Parathyroid adenoma (tissue), 2 donors: ENCODE measurements at regions not wholly inside any gene's neighbourhood (a gene's known extent, or its start where the extent isn't known, plus 50 kb on each side); places are given as distances from the start of the nearest gene placed in this dataset.

Source experiments
- H2AFZ ChIP-seq: fragments of 300-600 bp; sonication (generic); one replicate; pipeline ENCODE4 v1.7.0; 2017; ENCODE audit warnings: antibody characterized with exemption, mild to moderate bottlenecking
- H3K27ac ChIP-seq: fragments of 300-600 bp; sonication (generic); one replicate; pipeline ENCODE4 v1.7.0; 2017
- H3K27me3 ChIP-seq: fragments of 300-600 bp; sonication (generic); one replicate; pipeline ENCODE4 v1.7.0; 2017; ENCODE audit warnings: low read length; ENCODE audit not compliant: control insufficient read depth, insufficient read depth
- H3K36me3 ChIP-seq: fragments of 300-600 bp; sonication (generic); one replicate; pipeline ENCODE4 v1.7.0; 2017; ENCODE audit warnings: low read length; ENCODE audit not compliant: control insufficient read depth, insufficient read depth
- H3K4me1 ChIP-seq: fragments of 300-600 bp; sonication (generic); one replicate; pipeline ENCODE4 v1.7.0; 2017; ENCODE audit warnings: control low read depth
- H3K4me2 ChIP-seq: fragments of 300-600 bp; sonication (generic); one replicate; pipeline ENCODE4 v1.7.0; 2017; ENCODE audit warnings: low read length
- H3K4me3 ChIP-seq: fragments of 300-600 bp; sonication (generic); one replicate; pipeline ENCODE4 v1.7.0; 2017; ENCODE audit warnings: low read depth, low read length
- H3K79me2 ChIP-seq: fragments of 300-600 bp; sonication (generic); one replicate; pipeline ENCODE4 v1.7.0; 2017; ENCODE audit warnings: control low read depth
- H3K9ac ChIP-seq: fragments of 300-600 bp; sonication (generic); one replicate; pipeline ENCODE4 v1.7.0; 2017; ENCODE audit warnings: mild to moderate bottlenecking
- H3K9me3 ChIP-seq: fragments of 300-600 bp; sonication (generic); one replicate; pipeline ENCODE4 v1.7.0; 2017; ENCODE audit warnings: low read length; ENCODE audit not compliant: control insufficient read depth
- TF ChIP-seq, protein P1 (sequence below): fragments of 300-600 bp; sonication (generic); IDR thresholded peaks from one replicate; pipeline ENCODE4 v1.7.0; 2017; ENCODE audit warnings: antibody characterized with exemption, mild to moderate bottlenecking
- donor health status: primary hyperparathyroidism.

DNA sequence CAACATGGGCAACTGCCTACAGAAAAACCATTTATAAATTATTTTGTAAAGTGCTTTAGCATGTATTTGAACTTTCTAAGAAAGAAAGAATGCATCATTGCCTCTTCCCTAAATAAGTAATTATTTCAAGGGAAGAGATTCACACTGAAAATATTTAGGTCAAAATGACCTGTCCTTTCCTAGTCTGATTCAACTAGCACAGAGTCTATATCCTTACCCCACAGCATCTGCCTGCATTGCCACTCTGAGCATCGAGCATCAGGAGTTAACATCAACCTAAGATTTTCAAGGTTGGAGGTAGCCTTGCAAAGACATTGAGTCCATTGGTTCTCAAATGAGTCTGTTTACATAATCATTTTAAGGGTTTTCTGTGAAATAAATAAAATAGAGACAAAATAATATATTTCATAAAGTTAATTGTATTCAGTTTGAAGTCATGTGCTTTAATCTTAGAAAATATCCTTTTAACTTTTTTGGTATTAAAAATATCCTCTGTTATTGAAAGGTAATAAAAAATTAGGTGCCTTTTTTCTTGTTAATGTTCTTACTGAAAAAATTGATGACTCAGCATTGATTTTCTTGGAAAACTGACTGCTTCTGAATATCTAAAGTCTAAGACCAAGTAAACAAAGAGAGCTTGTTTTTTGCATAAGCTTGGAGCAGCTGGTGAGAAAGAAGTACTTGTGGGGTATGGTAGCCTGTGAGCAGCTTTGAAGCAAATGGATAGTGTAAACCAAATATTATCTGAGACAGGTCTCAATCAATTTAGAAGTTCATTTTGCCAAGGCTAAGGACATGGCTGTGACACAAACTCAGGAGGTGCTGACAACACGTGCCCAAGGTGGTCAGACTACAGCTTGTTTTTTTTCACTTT, 269.0 kb upstream of the CLEC14A start:
- H3K27me3 ChIP-seq = no peaks in the 10 kb centered on the region
- TF ChIP-seq, protein P1, sequence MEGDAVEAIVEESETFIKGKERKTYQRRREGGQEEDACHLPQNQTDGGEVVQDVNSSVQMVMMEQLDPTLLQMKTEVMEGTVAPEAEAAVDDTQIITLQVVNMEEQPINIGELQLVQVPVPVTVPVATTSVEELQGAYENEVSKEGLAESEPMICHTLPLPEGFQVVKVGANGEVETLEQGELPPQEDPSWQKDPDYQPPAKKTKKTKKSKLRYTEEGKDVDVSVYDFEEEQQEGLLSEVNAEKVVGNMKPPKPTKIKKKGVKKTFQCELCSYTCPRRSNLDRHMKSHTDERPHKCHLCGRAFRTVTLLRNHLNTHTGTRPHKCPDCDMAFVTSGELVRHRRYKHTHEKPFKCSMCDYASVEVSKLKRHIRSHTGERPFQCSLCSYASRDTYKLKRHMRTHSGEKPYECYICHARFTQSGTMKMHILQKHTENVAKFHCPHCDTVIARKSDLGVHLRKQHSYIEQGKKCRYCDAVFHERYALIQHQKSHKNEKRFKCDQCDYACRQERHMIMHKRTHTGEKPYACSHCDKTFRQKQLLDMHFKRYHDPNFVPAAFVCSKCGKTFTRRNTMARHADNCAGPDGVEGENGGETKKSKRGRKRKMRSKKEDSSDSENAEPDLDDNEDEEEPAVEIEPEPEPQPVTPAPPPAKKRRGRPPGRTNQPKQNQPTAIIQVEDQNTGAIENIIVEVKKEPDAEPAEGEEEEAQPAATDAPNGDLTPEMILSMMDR = no peak
- no peaks in the 10 kb centered on the region for H3K4me1 ChIP-seq

DNA sequence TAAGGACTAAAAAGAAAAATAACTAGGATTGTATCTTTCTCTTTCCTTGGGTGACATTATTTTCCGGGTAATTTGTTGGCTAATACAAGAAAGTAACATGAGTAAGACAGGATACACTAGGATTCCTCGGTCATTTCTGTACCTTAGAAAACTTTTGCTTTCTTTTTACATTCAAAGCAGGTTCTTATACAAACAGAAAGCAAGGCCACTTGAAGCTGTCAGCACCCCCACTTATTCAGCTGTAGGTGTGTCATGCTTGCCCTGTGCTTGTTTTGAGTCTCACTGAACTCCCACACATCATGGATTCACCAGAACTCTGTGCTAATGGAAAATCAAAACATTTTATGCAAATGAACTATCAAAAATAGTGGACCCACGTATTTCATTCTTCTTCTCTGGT, 266.8 kb upstream of the CLEC14A start:
- Histone ChIP-seq H3K4me3 (no peak overlapping the region), H2AFZ (no peak overlapping the region), H3K27ac (no peak overlapping the region), H3K4me1 (no peaks in the 10 kb centered on the region), H3K9me3 (no peaks in the 10 kb centered on the region), H3K9ac (no peak overlapping the region), H3K36me3 (no peaks in the 10 kb centered on the region), H3K27me3 (no peaks in the 10 kb centered on the region), H3K79me2 (no peaks in the 10 kb centered on the region), H3K4me2 (no peak overlapping the region)
- TF ChIP-seq, protein P1 = no peak

More for the DNA sequence above, 269.0 kb upstream of the CLEC14A start:
- H3K4me2 ChIP-seq = no peak overlapping the region
- no peak overlapping the region for H3K27ac ChIP-seq
- no peak overlapping the region for H2AFZ ChIP-seq
- no peaks in the 10 kb centered on the region for H3K9me3 ChIP-seq
- no peak overlapping the region for H3K4me3 ChIP-seq
- H3K79me2 ChIP-seq = no peaks in the 10 kb centered on the region
- H3K9ac ChIP-seq = no peak overlapping the region
- H3K36me3 ChIP-seq = no peaks in the 10 kb centered on the region

DNA sequence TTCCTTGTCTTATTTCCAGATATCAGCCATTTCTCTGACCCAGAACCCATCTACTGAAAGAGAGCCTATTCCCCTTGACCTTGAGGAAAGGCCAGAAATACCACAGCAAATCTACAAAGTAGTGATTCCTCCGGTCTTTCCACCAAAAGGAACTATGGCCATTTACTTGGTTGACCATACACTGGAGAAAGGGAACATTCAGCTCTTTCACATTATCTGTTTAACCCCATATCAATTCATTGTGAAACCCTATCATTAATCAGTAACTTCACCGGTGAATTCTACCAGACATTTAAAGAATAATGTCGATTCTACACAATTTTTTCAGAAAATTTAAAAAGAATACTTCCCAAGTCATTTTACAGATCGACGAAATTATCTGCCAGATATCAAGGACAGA, 265.7 kb upstream of the CLEC14A start:
- Histone ChIP-seq H2AFZ (no peak overlapping the region), H3K9ac (no peak overlapping the region), H3K4me3 (no peak overlapping the region), H3K36me3 (no peaks in the 10 kb centered on the region), H3K9me3 (no peaks in the 10 kb centered on the region), H3K4me1 (no peaks in the 10 kb centered on the region), H3K79me2 (no peaks in the 10 kb centered on the region), H3K27ac (no peak overlapping the region), H3K27me3 (no peaks in the 10 kb centered on the region), H3K4me2 (no peak overlapping the region)
- TF ChIP-seq, protein P1 = no peak

DNA sequence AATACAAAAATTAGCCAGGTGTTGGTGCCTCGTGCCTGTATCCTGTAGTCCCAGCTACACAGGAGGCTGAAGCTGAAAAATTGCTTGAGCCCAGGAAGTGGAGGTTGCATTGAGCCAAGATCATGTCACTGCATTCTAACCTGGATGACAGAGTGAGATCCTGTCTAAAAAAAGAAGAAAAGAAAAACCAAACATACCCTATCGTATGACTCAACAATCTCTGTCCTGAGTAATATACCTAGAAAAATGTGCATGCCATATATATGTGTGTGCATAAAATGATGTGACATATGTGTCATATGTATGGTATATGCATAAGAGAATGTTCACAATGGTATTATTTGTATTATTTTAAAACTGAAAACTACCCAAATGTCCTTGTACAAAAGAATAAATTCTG, 261.5 kb upstream of the CLEC14A start:
- Histone ChIP-seq H3K36me3 (no peaks in the 10 kb centered on the region), H3K79me2 (no peaks in the 10 kb centered on the region), H3K4me1 (no peaks in the 10 kb centered on the region), H3K27me3 (no peaks in the 10 kb centered on the region), H3K27ac (no peak overlapping the region), H2AFZ (no peak overlapping the region), H3K4me2 (no peak overlapping the region), H3K4me3 (no peak overlapping the region), H3K9me3 (no peaks in the 10 kb centered on the region), H3K9ac (no peak overlapping the region)
- TF ChIP-seq, protein P1 = no peak

DNA sequence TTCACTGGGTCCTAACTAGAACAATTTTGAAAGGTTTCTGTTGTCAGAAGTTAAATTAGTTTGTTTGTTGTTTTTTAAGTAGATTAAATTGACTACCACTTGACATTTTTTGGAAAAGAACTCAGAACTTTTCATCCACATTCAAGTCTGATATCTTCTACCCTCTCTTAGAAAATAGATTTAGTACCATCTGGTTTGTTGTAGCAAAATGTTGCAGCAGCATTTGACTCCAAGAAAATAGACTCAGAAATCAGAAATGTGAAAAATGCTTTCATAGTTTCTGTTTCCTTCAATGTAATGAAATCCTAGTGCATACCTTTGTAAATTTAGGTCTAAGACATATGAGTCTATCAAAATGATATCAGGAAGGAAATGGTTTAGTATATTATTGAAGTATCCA, 256.3 kb upstream of the CLEC14A start:
- no peaks in the 10 kb centered on the region for H3K4me1 ChIP-seq
- no peak overlapping the region for H2AFZ ChIP-seq
- no peaks in the 10 kb centered on the region for H3K27me3 ChIP-seq
- no peak overlapping the region for H3K9ac ChIP-seq
- TF ChIP-seq, protein P1 = no peak
- no peaks in the 10 kb centered on the region for H3K79me2 ChIP-seq
- H3K4me3 ChIP-seq = no peak overlapping the region
- no peak overlapping the region for H3K27ac ChIP-seq
- H3K4me2 ChIP-seq = no peak overlapping the region
- H3K9me3 ChIP-seq = no peaks in the 10 kb centered on the region
- no peaks in the 10 kb centered on the region for H3K36me3 ChIP-seq
